ENCODE measurements at regions not wholly inside any gene's neighbourhood (a gene's known extent, or its start where the extent isn't known, plus 50 kb on each side); places are given as distances from the start of the nearest gene placed in this dataset.

DNA sequence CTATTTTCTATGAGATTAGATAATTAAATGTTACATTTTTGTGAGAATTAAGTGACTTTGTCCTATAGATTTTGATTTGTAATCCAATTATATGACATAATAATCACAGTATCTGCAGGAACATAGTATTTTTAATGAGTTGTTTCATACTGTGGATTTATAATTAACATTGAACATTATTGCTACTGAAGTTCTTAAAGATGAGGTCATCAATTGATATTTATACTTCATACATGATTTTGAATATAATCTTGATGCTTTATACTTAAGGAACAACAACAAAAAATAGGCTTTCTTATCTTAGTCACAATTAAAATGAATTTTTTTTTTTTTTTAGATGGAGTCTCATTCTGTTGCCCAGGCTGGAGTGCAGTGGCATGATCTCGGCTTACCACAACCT, 846.6 kb downstream of the SI start:
- Histone ChIP-seq H3K4me3 (no peak overlapping the region), H3K27me3 (no peaks in the 10 kb centered on the region), H3K9me3 (no peaks in the 10 kb centered on the region), H3K27ac (no peak overlapping the region), H3K36me3 (no peaks in the 10 kb centered on the region), H3K4me1 (no peaks in the 10 kb centered on the region)
- in situ Hi-C loops (cut with MboI; ENCODE audit: low sequenced_read_pairs in 4 of 4) (no loop called here), intact Hi-C loops (cut with DNase I; ENCODE audit: low total_unique reads) (no loop called here)
- DNase-seq (no peak), ATAC-seq (no peak)
- TF ChIP-seq POLR2A (IDR thresholded peaks at IDR 0.05) = no peak

DNA sequence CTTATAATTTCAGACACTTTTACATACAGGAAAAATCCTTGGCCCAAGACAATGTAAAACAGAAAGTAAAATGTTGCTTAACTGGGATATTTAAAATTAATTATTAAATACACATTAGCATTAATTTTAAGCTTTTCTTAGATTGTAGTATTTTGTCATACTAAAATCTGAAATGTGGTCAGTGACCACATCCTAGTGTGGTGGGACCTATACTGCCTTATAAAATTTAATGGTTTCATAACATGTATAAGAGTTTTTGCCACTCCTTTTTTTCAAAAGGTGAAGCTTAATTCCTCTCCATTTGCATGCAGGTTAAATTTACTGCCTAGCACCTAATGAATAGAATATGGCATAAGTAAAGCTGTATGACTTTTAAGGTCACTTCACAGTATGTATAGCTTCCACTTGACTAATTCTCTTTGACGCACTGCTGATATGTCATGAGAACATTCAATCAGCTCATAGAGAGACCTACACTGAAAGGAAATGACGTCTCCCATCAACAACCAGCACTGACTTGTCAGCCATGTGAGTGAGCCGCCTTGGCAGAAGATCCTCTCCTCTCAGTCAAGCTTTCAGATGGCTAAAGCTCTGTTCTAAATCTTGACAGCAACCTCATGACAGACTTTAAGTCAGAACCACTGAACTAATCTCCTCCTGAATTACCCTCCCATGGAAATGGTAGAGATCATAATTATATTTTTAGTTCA, 847.8 kb downstream of the SI start:
- no peaks in the 10 kb centered on the region for H3K4me1 ChIP-seq
- no peak for ATAC-seq
- in situ Hi-C loops (cut with MboI; ENCODE audit: low sequenced_read_pairs in 4 of 4) = no loop called here
- H3K9me3 ChIP-seq = no peaks in the 10 kb centered on the region
- no peak overlapping the region for H3K4me3 ChIP-seq
- TF ChIP-seq CTCF (IDR thresholded peaks at IDR 0.05 in 4 of 5, conservative IDR thresholded peaks at IDR 0.05 in 1 of 5) (no peak), POLR2A (IDR thresholded peaks at IDR 0.05) (no peak)
- no peak overlapping the region for H3K27ac ChIP-seq
- intact Hi-C loops (cut with DNase I; ENCODE audit: low total_unique reads) = no loop called here
- no peak for DNase-seq
- H3K27me3 ChIP-seq = no peaks in the 10 kb centered on the region
- H3K36me3 ChIP-seq = no peaks in the 10 kb centered on the region

- Histone ChIP-seq H3K27ac (no peak overlapping the region), H3K27me3 (no peaks in the 10 kb centered on the region), H3K9me3 (no peaks in the 10 kb centered on the region), H3K4me1 (no peaks in the 10 kb centered on the region), H3K36me3 (no peaks in the 10 kb centered on the region), H3K4me3 (no peak overlapping the region)
- no peak for DNase-seq
- in situ Hi-C loops (cut with MboI; ENCODE audit: low sequenced_read_pairs in 4 of 4) = no loop called here
- no peak for ATAC-seq
- TF ChIP-seq CTCF (IDR thresholded peaks at IDR 0.05 in 4 of 5, conservative IDR thresholded peaks at IDR 0.05 in 1 of 5) (no peak), POLR2A (IDR thresholded peaks at IDR 0.05) (no peak)
- intact Hi-C loops (cut with DNase I; ENCODE audit: low total_unique reads) = no loop called here
These were observed 854.2 kb downstream of the SI start for GRCh38 chr3:164224126-164224525.

DNA sequence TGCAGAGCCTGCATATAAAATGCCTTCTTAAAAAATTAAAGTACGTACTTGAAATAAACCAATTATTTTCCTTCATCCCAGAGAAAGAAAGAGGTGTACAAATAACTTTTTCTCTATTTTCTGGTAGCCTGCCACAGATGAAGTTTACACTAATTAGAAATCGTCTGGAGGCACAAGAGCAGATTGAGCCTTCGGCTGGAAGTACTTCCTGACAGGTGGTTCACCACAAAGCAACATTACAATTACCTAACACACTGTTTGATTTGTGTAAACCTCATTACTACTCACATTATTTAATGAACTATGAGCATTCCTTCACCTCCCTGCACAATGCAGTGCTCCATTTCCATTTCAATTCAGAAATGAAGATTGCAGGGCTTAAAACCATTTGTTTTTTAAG, 856.1 kb downstream of the SI start:
- no peaks in the 10 kb centered on the region for H3K36me3 ChIP-seq
- intact Hi-C loops (cut with DNase I; ENCODE audit: low total_unique reads) = no loop called here
- no peaks in the 10 kb centered on the region for H3K27me3 ChIP-seq
- H3K4me1 ChIP-seq = no peaks in the 10 kb centered on the region
- no peak overlapping the region for H3K27ac ChIP-seq
- DNase-seq (no peak), ATAC-seq (no peak)
- no peak overlapping the region for H3K4me3 ChIP-seq
- in situ Hi-C loops (cut with MboI; ENCODE audit: low sequenced_read_pairs in 4 of 4) = no loop called here
- TF ChIP-seq CTCF (IDR thresholded peaks at IDR 0.05 in 4 of 5, conservative IDR thresholded peaks at IDR 0.05 in 1 of 5) = no peak
- no peak for TF ChIP-seq POLR2A (IDR thresholded peaks at IDR 0.05)
- no peaks in the 10 kb centered on the region for H3K9me3 ChIP-seq

DNA sequence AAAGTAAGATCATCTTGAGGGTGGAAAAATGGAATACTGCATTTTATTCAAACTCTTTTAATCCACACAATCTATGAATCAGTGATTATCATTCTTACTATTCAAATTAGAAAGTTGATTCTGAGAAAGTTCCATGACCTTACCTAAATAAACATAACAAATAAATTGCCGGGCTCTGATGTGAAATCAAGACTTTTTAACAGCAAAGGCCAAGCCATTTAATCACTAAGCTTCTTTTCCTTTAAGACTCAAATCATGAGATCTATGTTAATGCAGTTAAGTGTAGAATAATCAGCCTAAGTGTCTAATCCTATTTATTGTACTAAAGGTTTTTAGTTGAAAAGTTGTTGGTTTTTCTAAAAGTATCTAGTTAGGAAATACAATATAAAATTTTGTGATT, 857.0 kb downstream of the SI start:
- DNase-seq (no peak), ATAC-seq (no peak)
- H3K4me3 ChIP-seq = no peak overlapping the region
- TF ChIP-seq POLR2A (IDR thresholded peaks at IDR 0.05) (no peak), CTCF (IDR thresholded peaks at IDR 0.05 in 4 of 5, conservative IDR thresholded peaks at IDR 0.05 in 1 of 5) (no peak)
- no peaks in the 10 kb centered on the region for H3K9me3 ChIP-seq
- H3K4me1 ChIP-seq = no peaks in the 10 kb centered on the region
- H3K27me3 ChIP-seq = no peaks in the 10 kb centered on the region
- no peaks in the 10 kb centered on the region for H3K36me3 ChIP-seq
- in situ Hi-C loops (cut with MboI; ENCODE audit: low sequenced_read_pairs in 4 of 4) (no loop called here), intact Hi-C loops (cut with DNase I; ENCODE audit: low total_unique reads) (no loop called here)
- no peak overlapping the region for H3K27ac ChIP-seq

All from gastrocnemius medialis (tissue), 4 donors.